H1 (cell line): ENCODE measurements at regions not wholly inside any gene's neighbourhood (a gene's known extent, or its start where the extent isn't known, plus 50 kb on each side); places are given as distances from the start of the nearest gene placed in this dataset.

ENCODE experiments used
- CTCF ChIA-PET: fragments of 300-600 bp; sonication (Branson Sonifier 250); formaldehyde crosslinking; loops from one replicate; lab custom pipeline; 2021; ENCODE audit not compliant: partially characterized antibody; lab: Charles Lee
- POLR2A ChIA-PET: fragments of 300-600 bp; sonication (Branson Sonifier 250); formaldehyde crosslinking; loops from one replicate; lab custom pipeline; 2021; ENCODE audit warnings: inconsistent platforms; ENCODE audit not compliant: partially characterized antibody; lab: Charles Lee
- DNase-seq, 2 experiments: peaks; one replicate each; pipeline versions ENCODE4 v3.0.0 to v3.0.0-alpha.2; 2010 to 2022; ENCODE audit warnings: low spot score in 2 of 2, low read depth in 1 of 2, mixed read lengths in 1 of 2
- FAIRE-seq: peaks from 2 replicates; lab custom pipeline; 2011; peaks lifted over from hg19 to GRCh38; lab: Jason Lieb, UNC
- H2AFZ ChIP-seq: 2 replicates; pipeline ENCODE4 v1.8.1; 2012; ENCODE audit warnings: low read length, inconsistent platforms
- H2AK5ac ChIP-seq: 2 replicates; pipeline ENCODE4 v1.6.1; 2013; ENCODE audit warnings: low read depth, low read length
- H2BK120ac ChIP-seq: replicated peaks from 2 replicates; pipeline ENCODE3; 2013; ENCODE audit warnings: low read depth, low read length, inconsistent platforms
- H2BK12ac ChIP-seq: 2 replicates; pipeline ENCODE4 v1.6.1; 2013; ENCODE audit warnings: low read depth, low read length
- H2BK15ac ChIP-seq: 2 replicates; pipeline ENCODE4 v1.6.1; 2013; ENCODE audit warnings: low read length
- H2BK20ac ChIP-seq: 2 replicates; pipeline ENCODE4 v1.6.1; 2013; ENCODE audit warnings: low read length
- H2BK5ac ChIP-seq: 2 replicates; pipeline ENCODE4 v1.6.1; 2013; ENCODE audit warnings: low read depth, low read length
- H3K14ac ChIP-seq: 2 replicates; pipeline ENCODE4 v1.6.1; 2013; ENCODE audit warnings: inconsistent platforms; ENCODE audit not compliant: insufficient read length
- H3K18ac ChIP-seq: 2 replicates; pipeline ENCODE4 v1.6.1; 2013; ENCODE audit warnings: low read length; ENCODE audit errors: extremely low read depth
- H3K23ac ChIP-seq: 2 replicates; pipeline ENCODE4 v1.6.1; 2013; ENCODE audit warnings: inconsistent platforms; ENCODE audit not compliant: insufficient read length
- H3K23me2 ChIP-seq: 2 replicates; pipeline ENCODE4 v1.6.1; 2013; ENCODE audit warnings: low read depth, low read length
- H3K27ac ChIP-seq: 2 replicates; pipeline ENCODE4 v1.6.1; 2011; ENCODE audit warnings: low read depth, low read length, inconsistent platforms
- H3K27me3 ChIP-seq, 4 experiments: replicated peaks in 1 of 4; 1 replicate in 1 of 4; 2 replicates in 3 of 4; pipeline versions ENCODE4 v1.6.1 to v1.8.1; 2011 to 2013; ENCODE audit warnings: low read length in 3 of 4, mild to moderate bottlenecking in 3 of 4, inconsistent platforms in 2 of 4, mixed read lengths in 2 of 4, moderate library complexity in 1 of 4; ENCODE audit not compliant: control insufficient read depth in 3 of 4, insufficient read depth in 3 of 4; ENCODE audit errors: extremely low read depth in 1 of 4
- H3K36me3 ChIP-seq, 4 experiments: 2 replicates each; pipeline versions ENCODE4 v1.6.1 to v1.8.1; 2011 to 2013; ENCODE audit warnings: mild to moderate bottlenecking in 4 of 4, low read length in 3 of 4, moderate library complexity in 2 of 4, control low read depth in 1 of 4, inconsistent platforms in 1 of 4; ENCODE audit not compliant: insufficient read depth in 4 of 4, control insufficient read depth in 2 of 4
- H3K4ac ChIP-seq: replicated peaks from 2 replicates; pipeline ENCODE3; 2013; ENCODE audit warnings: low read length, low read depth, mixed read lengths, inconsistent platforms; ENCODE audit not compliant: insufficient read length
- H3K4me1 ChIP-seq, 4 experiments: replicated peaks in 1 of 4; 1 replicate in 1 of 4; 2 replicates in 3 of 4; pipeline versions ENCODE4 v1.6.1 to v1.8.1; 2011 to 2013; ENCODE audit warnings: low read length in 3 of 4, inconsistent platforms in 2 of 4, mixed read lengths in 1 of 4; ENCODE audit not compliant: insufficient read depth in 4 of 4, control insufficient read depth in 3 of 4
- H3K4me2 ChIP-seq, 2 experiments: 2 replicates each; pipeline versions ENCODE4 v1.6.1 to v1.8.1; 2011 to 2013; ENCODE audit warnings: low read depth in 2 of 2, low read length in 2 of 2, control low read depth in 1 of 2, inconsistent platforms in 1 of 2, mild to moderate bottlenecking in 1 of 2; ENCODE audit not compliant: insufficient read depth in 1 of 2
- H3K4me3 ChIP-seq, 4 experiments: fragments of 200-600, 300-600 bp in 1 of 4; sonication (generic), shearing (Covaris generic), sonication (Bioruptor Twin) in 1 of 4; 2 replicates each; pipeline versions ENCODE4 v1.5.1 to v1.8.1; 2011 to 2016; ENCODE audit warnings: low read length in 4 of 4, low read depth in 3 of 4, control low read depth in 2 of 4, inconsistent platforms in 2 of 4, mild to moderate bottlenecking in 2 of 4, mixed read lengths in 1 of 4, moderate library complexity in 1 of 4; ENCODE audit not compliant: insufficient read depth in 2 of 4; ENCODE audit errors: extremely low read depth in 1 of 4
- H3K56ac ChIP-seq: replicated peaks from 2 replicates; pipeline ENCODE3; 2013; ENCODE audit warnings: low read depth, mild to moderate bottlenecking, mixed read lengths, low read length, inconsistent platforms; ENCODE audit not compliant: insufficient read length
- H3K79me1 ChIP-seq: 2 replicates; pipeline ENCODE4 v1.6.1; 2013; ENCODE audit warnings: low read depth, low read length, control low read depth
- H3K79me2 ChIP-seq, 2 experiments: 2 replicates each; pipeline versions ENCODE4 v1.6.1 to v1.8.1; 2012 to 2013; ENCODE audit warnings: low read length in 2 of 2, mild to moderate bottlenecking in 2 of 2, inconsistent platforms in 1 of 2; ENCODE audit not compliant: insufficient read depth in 2 of 2, control insufficient read depth in 1 of 2
- H3K9ac ChIP-seq, 4 experiments: replicated peaks in 1 of 4; 1 replicate in 1 of 4; 2 replicates in 3 of 4; pipeline versions ENCODE4 v1.6.1 to v1.8.1; 2011 to 2013; ENCODE audit warnings: low read depth in 3 of 4, low read length in 3 of 4, control low read depth in 2 of 4, mild to moderate bottlenecking in 2 of 4, moderate library complexity in 2 of 4, inconsistent platforms in 1 of 4; ENCODE audit errors: extremely low read depth in 1 of 4
- H3K9me3 ChIP-seq, 2 experiments: 2 replicates each; pipeline versions ENCODE4 v1.6.1 to v1.8.1; 2012 to 2013; ENCODE audit warnings: mild to moderate bottlenecking in 2 of 2, moderate library complexity in 2 of 2, control low read depth in 1 of 2, inconsistent platforms in 1 of 2, low read depth in 1 of 2, low read length in 1 of 2, mixed read lengths in 1 of 2; ENCODE audit not compliant: insufficient read depth in 2 of 2
- H4K20me1 ChIP-seq, 2 experiments: replicated peaks in 1 of 2; 2 replicates each; pipeline versions ENCODE3 to v1.8.1; 2011 to 2013; ENCODE audit warnings: inconsistent platforms in 2 of 2, low read length in 2 of 2, mild to moderate bottlenecking in 1 of 2; ENCODE audit not compliant: insufficient read depth in 2 of 2, control insufficient read depth in 1 of 2
- H4K5ac ChIP-seq: 2 replicates; pipeline ENCODE4 v1.6.1; 2013; ENCODE audit warnings: low read length, low read depth, mixed read lengths, inconsistent platforms; ENCODE audit not compliant: insufficient read length
- H4K8ac ChIP-seq: 2 replicates; pipeline ENCODE4 v1.8.0; 2013; ENCODE audit warnings: mild to moderate bottlenecking, moderate library complexity, low read length, inconsistent platforms; ENCODE audit not compliant: insufficient read depth; ENCODE audit errors: extremely low read depth
- H4K91ac ChIP-seq: replicated peaks from 2 replicates; pipeline ENCODE3; 2013; ENCODE audit warnings: low read length, mixed read lengths, inconsistent platforms; ENCODE audit not compliant: insufficient read length
- CBX8 ChIP-seq: fragments of 300-800, 300-1000 bp; sonication (generic); IDR thresholded peaks from 2 replicates; pipeline ENCODE4 v1.7.1; 2016; ENCODE audit warnings: low read depth, low read length, borderline replicate concordance
- EGR1 ChIP-seq: IDR thresholded peaks from 2 replicates; pipeline ENCODE4 v1.6.1; 2011; ENCODE audit warnings: low read depth, low read length, borderline replicate concordance
- KDM4A ChIP-seq: IDR thresholded peaks from one replicate; pipeline ENCODE4 v1.7.1; 2012; ENCODE audit warnings: low read depth, mild to moderate bottlenecking, moderate library complexity, low read length, inconsistent platforms; ENCODE audit not compliant: severe bottlenecking
- SP4 ChIP-seq: IDR thresholded peaks from 2 replicates; pipeline ENCODE4 v1.6.1; 2012; ENCODE audit warnings: low read length, inconsistent platforms
- TCF12 ChIP-seq: IDR thresholded peaks from 2 replicates; pipeline ENCODE4 v1.6.1; 2011; ENCODE audit warnings: low read depth, mild to moderate bottlenecking, low read length
- ZNF274 ChIP-seq: IDR thresholded peaks from 2 replicates; pipeline ENCODE4 v1.7.0; 2012; ENCODE audit warnings: low read length, borderline replicate concordance; ENCODE audit errors: extremely low read depth
- WGBS, 2 experiments: shearing (Covaris generic) in 1 of 2; methylation state at CpG; one replicate each; pipeline versions ENCODE4 v1.1.6 to v1.1.7; 2013 to 2015; ENCODE audit warnings: low lambda C conversion rate in 2 of 2, mixed read lengths in 2 of 2, inconsistent platforms in 1 of 2, low coverage in 1 of 2, missing lambda C conversion rate in 1 of 2; ENCODE audit not compliant: insufficient replicate concordance in 2 of 2, insufficient coverage in 1 of 2, insufficient read length in 1 of 2; ENCODE audit errors: extremely low coverage in 1 of 2, missing lambda C conversion rate in 1 of 2; 5-methylcytosine and 5-hydroxymethylcytosine counted together

DNA sequence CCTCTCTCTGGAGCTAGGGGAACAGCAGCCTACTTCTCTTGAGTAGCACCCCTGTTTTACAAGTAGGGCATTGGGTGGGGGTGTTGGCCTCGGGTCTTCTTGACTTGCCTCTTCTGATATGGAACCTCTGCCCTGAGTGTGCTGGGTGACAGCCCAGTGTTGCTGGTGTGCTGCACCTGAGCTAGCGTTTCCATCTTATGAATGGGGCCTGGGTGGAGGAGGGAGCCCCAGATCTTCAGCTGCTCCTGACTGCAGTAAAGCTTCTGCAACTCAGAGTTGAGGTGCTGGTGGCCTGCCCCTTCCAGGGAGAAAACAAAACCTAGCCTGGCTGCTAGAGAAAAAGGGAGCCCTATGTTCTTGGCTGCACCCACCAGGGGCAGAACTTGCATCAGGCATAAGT is 202.5 kb upstream of the SHH start:
- no peak overlapping the region for H4K8ac ChIP-seq
- H3K56ac ChIP-seq, result no peak overlapping the region
- no peak for FAIRE-seq
- H3K4me3 ChIP-seq, result no peak overlapping the region
- no peak overlapping the region for H2BK5ac ChIP-seq
- no peak overlapping the region for H3K18ac ChIP-seq
- no peak overlapping the region for H3K27ac ChIP-seq
- H3K9me3 ChIP-seq, result peaks cover 0 to 3% of the 10 kb centered on the region in 2 experiments; a peak in 1 of 4 replicates
- H2BK120ac ChIP-seq, result no peak overlapping the region
- H3K23me2 ChIP-seq, result no peaks in the 10 kb centered on the region
- no peaks in the 10 kb centered on the region for H3K79me1 ChIP-seq
- no peaks in the 10 kb centered on the region for H3K79me2 ChIP-seq
- H2BK15ac ChIP-seq, result no peak overlapping the region
- H3K4me1 ChIP-seq, result peaks cover 0 to 2% (median 0%) of the 10 kb centered on the region in 4 experiments; a peak in 2 of 7 replicates
- H2BK12ac ChIP-seq, result no peak overlapping the region
- no peak overlapping the region for H4K5ac ChIP-seq
- H3K36me3 ChIP-seq, result no peaks in the 10 kb centered on the region
- POLR2A ChIA-PET, result no interaction called here
- H3K23ac ChIP-seq, result no peak overlapping the region
- H4K20me1 ChIP-seq, result no peaks in the 10 kb centered on the region
- H3K4ac ChIP-seq, result no peak overlapping the region
- no peak overlapping the region for H3K9ac ChIP-seq
- no peak overlapping the region for H2BK20ac ChIP-seq
- H4K91ac ChIP-seq, result no peak overlapping the region
- no peak overlapping the region for H2AFZ ChIP-seq
- DNase-seq, result no peak
- no peaks in the 10 kb centered on the region for H3K27me3 ChIP-seq
- H3K4me2 ChIP-seq, result no peak overlapping the region
- no peak overlapping the region for H3K14ac ChIP-seq
- CTCF ChIA-PET, result no interaction called here
- 76% methylated on average over 2 of the region's 2 CpGs; no CpG with 5 or more reads in 1 of the 2 experiments for WGBS, 2 experiments
- H2AK5ac ChIP-seq, result no peak overlapping the region
- TF ChIP-seq CBX8 (no peak), EGR1 (no peak), KDM4A (no peak), SP4 (no peak), ZNF274 (no peak), TCF12 (no peak)
